ENCODE measurements at regions not wholly inside any gene's neighbourhood (a gene's known extent, or its start where the extent isn't known, plus 50 kb on each side); places are given as distances from the start of the nearest gene placed in this dataset.

GRCh38 chr2:215606219-215606618 lies 170.4 kb upstream of the FN1 start:
- TF ChIP-seq CTCF (IDR thresholded peaks at IDR 0.05) (no peak), POLR2A (IDR thresholded peaks at IDR 0.05) (no peak), EP300 (IDR thresholded peaks at IDR 0.05) (no peak)

All from ovary (tissue), 3 donors.